Fibroblast of peridontal ligament (primary cell): ENCODE measurements at regions not wholly inside any gene's neighbourhood (a gene's known extent, or its start where the extent isn't known, plus 50 kb on each side); places are given as distances from the start of the nearest gene placed in this dataset.
A peak's percentile ranks its signal among the peaks of the same experiment; 100 is the strongest.
"Not testable (repeated sequence)": the region's sequence is repeated elsewhere in the genome, so short reads cannot be mapped to it uniquely, and the experiment has no call there.

Source experiments
- DNase-seq: peaks from one replicate; pipeline ENCODE4 v3.0.0-alpha.2; 2010; ENCODE audit errors: extremely low read depth

GRCh38 chr11:86167499-86168164 lies 76.9 kb upstream of the EED start:
- DNase-seq, result no peak

GRCh38 chr11:86166287-86166686 lies 78.3 kb upstream of the EED start:
- not testable (repeated sequence) for DNase-seq

- no peak for DNase-seq
These were observed 80.4 kb upstream of the EED start for GRCh38 chr11:86164106-86164505.

GRCh38 chr11:86163221-86163876 lies 81.2 kb upstream of the EED start:
- DNase-seq, result peak; percentile 91

GRCh38 chr11:86162239-86162638 lies 82.3 kb upstream of the EED start:
- DNase-seq, result peak; percentile 87

- no peak for DNase-seq
These were observed 82.7 kb upstream of the EED start for GRCh38 chr11:86161837-86162236.

- DNase-seq, result no peak
These were observed 83.2 kb upstream of the EED start for GRCh38 chr11:86161336-86161735.

GRCh38 chr11:86160541-86161149 lies 83.9 kb upstream of the EED start:
- DNase-seq, result no peak

- no peak for DNase-seq
These were observed 85.0 kb upstream of the EED start for GRCh38 chr11:86159581-86159891.

- no peak for DNase-seq
These were observed 85.6 kb upstream of the EED start for GRCh38 chr11:86158704-86159580.

GRCh38 chr11:86157797-86158378 lies 86.7 kb upstream of the EED start:
- DNase-seq, result no peak

- no peak for DNase-seq
These were observed 87.6 kb upstream of the PICALM start for GRCh38 chr11:86156397-86156955.

GRCh38 chr11:86155200-86155844 lies 86.4 kb upstream of the PICALM start:
- DNase-seq, result no peak

GRCh38 chr11:86153439-86153838 lies 84.6 kb upstream of the PICALM start:
- no peak for DNase-seq

GRCh38 chr11:86152901-86153300 lies 84.0 kb upstream of the PICALM start:
- DNase-seq, result no peak

- peak; percentile 67 for DNase-seq
These were observed 83.3 kb upstream of the PICALM start for GRCh38 chr11:86152006-86152862.

- peak; percentile 57 for DNase-seq
These were observed 82.5 kb upstream of the PICALM start for GRCh38 chr11:86151174-86152005.

GRCh38 chr11:86150847-86151173 lies 81.9 kb upstream of the PICALM start:
- DNase-seq, result peak; percentile 72

- DNase-seq, result peak; percentile 64
These were observed 80.9 kb upstream of the PICALM start for GRCh38 chr11:86149792-86150191.
